Panc1 (cell line): ENCODE measurements at regions not wholly inside any gene's neighbourhood (a gene's known extent, or its start where the extent isn't known, plus 50 kb on each side); places are given as distances from the start of the nearest gene placed in this dataset.

ENCODE experiments used
- ATAC-seq: fragments of 200-7000 bp; cut with Tn5 transposase; 2 replicates; pipeline ENCODE4 v1.9.1; 2020; ENCODE audit warnings: mild to moderate bottlenecking, moderate library complexity
- BruUV-seq: library from RNA; stranded (reverse); fragments of 400-500 nt; replicated peaks from 2 replicates; lab custom pipeline; 2021; lab: Mats Ljungman, UMichigan
- CTCF ChIA-PET: fragments of 300-600 bp; sonication (Branson Sonifier 250); formaldehyde crosslinking; loops from one replicate; lab custom pipeline; 2022; ENCODE audit warnings: antibody characterized with exemption; lab: Charles Lee
- POLR2A ChIA-PET: fragments of 300-600 bp; sonication (Branson Sonifier 250); formaldehyde crosslinking; loops from one replicate; lab custom pipeline; 2022; ENCODE audit warnings: antibody characterized with exemption; lab: Charles Lee
- DNase-seq: peaks from one replicate; pipeline ENCODE4 v3.0.0-alpha.2; 2010; ENCODE audit warnings: low read depth, low spot score
- H3K27ac ChIP-seq: 2 replicates; pipeline ENCODE4 v1.5.1; 2011; ENCODE audit warnings: mild to moderate bottlenecking, low read length, inconsistent platforms
- H3K27me3 ChIP-seq: fragments of 200-500 bp; sonication (Bioruptor generic); 2 replicates; pipeline ENCODE4 v1.6.0; 2014; ENCODE audit warnings: low read length, inconsistent platforms; ENCODE audit not compliant: control insufficient read depth, insufficient read depth
- H3K36me3 ChIP-seq: fragments of 200-500 bp; sonication (Bioruptor generic); 2 replicates; pipeline ENCODE4 v1.5.1; 2014; ENCODE audit warnings: inconsistent platforms, mild to moderate bottlenecking, low read length, moderate library complexity; ENCODE audit not compliant: control insufficient read depth, insufficient read depth
- H3K4me1 ChIP-seq: 2 replicates; pipeline ENCODE4 v1.5.1; 2011; ENCODE audit warnings: inconsistent platforms, mild to moderate bottlenecking, low read length, moderate library complexity; ENCODE audit not compliant: control insufficient read depth, insufficient read depth
- H3K4me3 ChIP-seq, 2 experiments: 2 replicates each; pipeline ENCODE4 v1.5.1; 2011 to 2012; ENCODE audit warnings: low read depth in 2 of 2, low read length in 2 of 2, mild to moderate bottlenecking in 2 of 2, inconsistent platforms in 1 of 2, moderate library complexity in 1 of 2
- H3K9me3 ChIP-seq: fragments of 200-500 bp; sonication (Bioruptor generic); 2 replicates; pipeline ENCODE4 v1.5.1; 2014; ENCODE audit warnings: low read depth, mild to moderate bottlenecking, inconsistent platforms, low read length, moderate library complexity; ENCODE audit not compliant: control insufficient read depth, insufficient read depth
- CTCF ChIP-seq: fragments of 450-650 bp; IDR thresholded peaks from 2 replicates; pipeline ENCODE4 v1.5.1; 2017; ENCODE audit warnings: mild to moderate bottlenecking
- POLR2AphosphoS5 ChIP-seq: IDR thresholded peaks from 2 replicates; pipeline ENCODE4 v1.6.1; 2012; ENCODE audit warnings: mild to moderate bottlenecking, low read depth, low read length, moderate library complexity
- REST ChIP-seq, 2 experiments: IDR thresholded peaks; 2 replicates each; pipeline ENCODE4 v1.6.1; 2011 to 2012; ENCODE audit warnings: low read depth in 2 of 2, control low read depth in 1 of 2, low read length in 1 of 2, mild to moderate bottlenecking in 1 of 2, moderate library complexity in 1 of 2; ENCODE audit not compliant: insufficient read depth in 1 of 2
- SIN3A ChIP-seq: IDR thresholded peaks from 2 replicates; pipeline ENCODE4 v1.6.1; 2012; ENCODE audit warnings: low read depth, mild to moderate bottlenecking, low read length, moderate library complexity, borderline replicate concordance; ENCODE audit not compliant: insufficient read depth
- TCF7L2 ChIP-seq: IDR thresholded peaks from 2 replicates; pipeline ENCODE4 v1.6.1; 2011; ENCODE audit warnings: mild to moderate bottlenecking, low read depth, low read length, inconsistent platforms
- in situ Hi-C: cut with HindIII; loops from 2 replicates; pipeline ENCODE4 v1.10.0; 2016; ENCODE audit warnings: low sequenced_read_pairs, low pct_unique_long_range_greater_than_20kb
- intact Hi-C: fragments of 100-400 bp; cut with micrococcal nuclease; formaldehyde crosslinking; loops from one replicate; pipeline ENCODE4 v1.10.0; 2022; ENCODE audit not compliant: unreplicated experiment

GRCh38 chr3:95424279-95424678 is 1361.4 kb downstream of the NSUN3 start:
- TF ChIP-seq POLR2AphosphoS5 (no peak), CTCF (no peak), SIN3A (no peak), TCF7L2 (no peak), REST (IDR thresholded peaks at IDR 0.05; ENCODE audit: insufficient read depth in 1 of 2, low read depth in 2 of 2, low read length in 1 of 2) (no peak)
- DNase-seq: no peak
- ChIA-PET POLR2A (no interaction called here), CTCF (no interaction called here)
- in situ Hi-C loops: no loop called here
- H3K9me3 ChIP-seq: no peaks in the 10 kb centered on the region; the same call in 1 of the 2 replicates
- H3K27me3 ChIP-seq: no peaks in the 10 kb centered on the region
- no peak for ATAC-seq
- H3K4me3 ChIP-seq: no peak overlapping the region
- H3K36me3 ChIP-seq: no peaks in the 10 kb centered on the region
- BruUV-seq: no TSS peak
- H3K4me1 ChIP-seq: no peaks in the 10 kb centered on the region
- intact Hi-C loops: no loop called here
- H3K27ac ChIP-seq: no peak overlapping the region

GRCh38 chr3:95434491-95434890 is 1371.6 kb downstream of the NSUN3 start:
- Histone ChIP-seq H3K36me3 (no peaks in the 10 kb centered on the region), H3K27me3 (no peaks in the 10 kb centered on the region), H3K27ac (no peak overlapping the region), H3K9me3 (0 out of 2 replicates have a peak, but pooled peaks cover 3% of the 10 kb centered on the region), H3K4me3 (no peak overlapping the region), H3K4me1 (no peaks in the 10 kb centered on the region)
- in situ Hi-C loops (no loop called here), intact Hi-C loops (no loop called here)
- no TSS peak for BruUV-seq
- no peak for ATAC-seq
- POLR2A ChIA-PET: no interaction called here
- no peak for TF ChIP-seq TCF7L2
- TF ChIP-seq CTCF: no peak
- no peak for TF ChIP-seq REST (IDR thresholded peaks at IDR 0.05; ENCODE audit: insufficient read depth in 1 of 2, low read depth in 2 of 2, low read length in 1 of 2)
- TF ChIP-seq POLR2AphosphoS5: no peak
- no peak for TF ChIP-seq SIN3A
- no peak for DNase-seq
- CTCF ChIA-PET: no interaction called here
